Left lung (tissue), 4 donors: ENCODE measurements at regions not wholly inside any gene's neighbourhood (a gene's known extent, or its start where the extent isn't known, plus 50 kb on each side); places are given as distances from the start of the nearest gene placed in this dataset.
"Not testable (repeated sequence)": the region's sequence is repeated elsewhere in the genome, so short reads cannot be mapped to it uniquely, and the experiment has no call there.

ENCODE experiments used
- ATAC-seq: fragments of 200-7000 bp; cut with Tn5 transposase; one replicate; pipeline ENCODE4 v1.9.1; 2020; ENCODE audit warnings: moderate library complexity
- DNase-seq, 4 donors: peaks; one replicate each; pipeline ENCODE4 v3.0.0-alpha.2; 2013 to 2020
- H3K27ac ChIP-seq, 2 donors: fragments of 200-600 bp; sonication (generic) in 1 of 2; one replicate each; pipeline versions ENCODE4 v1.5.0 to v1.8.0; 2020 to 2021
- H3K27me3 ChIP-seq, 2 donors: fragments of 200-600 bp; sonication (generic) in 1 of 2; one replicate each; pipeline versions ENCODE4 v1.5.0 to v1.8.0; 2020 to 2021
- H3K36me3 ChIP-seq, 2 donors: fragments of 200-600 bp; sonication (generic) in 1 of 2; one replicate each; pipeline versions ENCODE4 v1.5.0 to v1.8.0; 2020 to 2021
- H3K4me1 ChIP-seq, 2 donors: fragments of 200-600 bp; one replicate each; pipeline ENCODE4 v1.8.0; 2021
- H3K4me3 ChIP-seq, 2 donors: fragments of 200-600 bp; sonication (generic) in 1 of 2; one replicate each; pipeline versions ENCODE4 v1.5.0 to v1.8.0; 2020 to 2021; ENCODE audit warnings: mild to moderate bottlenecking in 1 of 2
- H3K9me3 ChIP-seq, 2 donors: fragments of 200-600 bp; sonication (generic) in 1 of 2; one replicate each; pipeline versions ENCODE4 v1.5.0 to v1.8.0; 2020 to 2021
- intact Hi-C, 2 donors: fragments of 100-400 bp; cut with DNase I; formaldehyde crosslinking; loops; one replicate each; pipeline versions ENCODE4 v1.11.2 to v1.14.2; 2022
- TF ChIP-seq, protein P1 (sequence below), 2 donors: fragments of 200-600 bp; sonication (generic) in 1 of 2; IDR thresholded peaks; one replicate each; pipeline versions ENCODE4 v1.5.0 to v1.8.0; 2021; ENCODE audit warnings: antibody characterized with exemption in 2 of 2
- donor health status: DM: no; HTN: yes; CAD: no.
- donor health status: DM: no; HTN: no; CAD: no.

- H3K27ac ChIP-seq: no peak overlapping the region
- ATAC-seq (no peak), DNase-seq (no peak)
- TF ChIP-seq, protein P1, sequence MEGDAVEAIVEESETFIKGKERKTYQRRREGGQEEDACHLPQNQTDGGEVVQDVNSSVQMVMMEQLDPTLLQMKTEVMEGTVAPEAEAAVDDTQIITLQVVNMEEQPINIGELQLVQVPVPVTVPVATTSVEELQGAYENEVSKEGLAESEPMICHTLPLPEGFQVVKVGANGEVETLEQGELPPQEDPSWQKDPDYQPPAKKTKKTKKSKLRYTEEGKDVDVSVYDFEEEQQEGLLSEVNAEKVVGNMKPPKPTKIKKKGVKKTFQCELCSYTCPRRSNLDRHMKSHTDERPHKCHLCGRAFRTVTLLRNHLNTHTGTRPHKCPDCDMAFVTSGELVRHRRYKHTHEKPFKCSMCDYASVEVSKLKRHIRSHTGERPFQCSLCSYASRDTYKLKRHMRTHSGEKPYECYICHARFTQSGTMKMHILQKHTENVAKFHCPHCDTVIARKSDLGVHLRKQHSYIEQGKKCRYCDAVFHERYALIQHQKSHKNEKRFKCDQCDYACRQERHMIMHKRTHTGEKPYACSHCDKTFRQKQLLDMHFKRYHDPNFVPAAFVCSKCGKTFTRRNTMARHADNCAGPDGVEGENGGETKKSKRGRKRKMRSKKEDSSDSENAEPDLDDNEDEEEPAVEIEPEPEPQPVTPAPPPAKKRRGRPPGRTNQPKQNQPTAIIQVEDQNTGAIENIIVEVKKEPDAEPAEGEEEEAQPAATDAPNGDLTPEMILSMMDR (IDR thresholded peaks at IDR 0.05): no peak
- H3K36me3 ChIP-seq: no peaks in the 10 kb centered on the region
- intact Hi-C loops: no loop called here
- no peaks in the 10 kb centered on the region for H3K27me3 ChIP-seq
- peaks cover 0 to 8% of the 10 kb centered on the region in 2 donors for H3K9me3 ChIP-seq
- H3K4me1 ChIP-seq: peaks cover 8 to 47% of the 10 kb centered on the region in 2 donors
- no peak overlapping the region for H3K4me3 ChIP-seq
Observed at GRCh38 chr3:72080800-72081199, 295.9 kb upstream of the PROK2 start.

DNA sequence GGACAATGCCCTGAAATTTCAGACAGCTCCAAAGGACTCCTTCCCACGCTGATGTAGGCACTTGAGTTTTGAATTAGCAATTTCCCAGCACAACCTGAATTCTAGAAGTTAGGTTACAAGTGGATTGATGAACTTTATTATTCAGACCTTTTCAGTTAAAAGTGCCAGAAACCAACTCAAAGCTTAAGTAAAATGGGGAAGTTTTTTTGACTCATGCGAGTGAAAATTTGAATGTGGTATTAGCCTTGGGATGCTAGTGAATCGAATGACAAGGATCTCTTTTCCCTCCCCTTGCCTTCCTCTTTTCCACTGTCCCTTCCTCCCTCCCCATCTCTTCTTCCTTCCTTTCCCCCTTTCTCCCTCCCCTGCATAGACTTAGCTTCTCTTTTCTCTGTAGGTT, 295.1 kb upstream of the PROK2 start:
- no peak for ATAC-seq
- Histone ChIP-seq H3K36me3 (no peaks in the 10 kb centered on the region), H3K4me3 (no peak overlapping the region), H3K27me3 (no peaks in the 10 kb centered on the region), H3K4me1 (peaks cover 8 to 47% of the 10 kb centered on the region in 2 donors), H3K9me3 (peaks cover 0 to 15% of the 10 kb centered on the region in 2 donors), H3K27ac (peak overlapping the region in 1 of 2 donors; percentile 37)
- intact Hi-C loops: no loop called here
- DNase-seq: no peak
- TF ChIP-seq, protein P1 (IDR thresholded peaks at IDR 0.05): no peak

- Histone ChIP-seq H3K36me3 (no peaks in the 10 kb centered on the region), H3K9me3 (peaks cover 0 to 18% of the 10 kb centered on the region in 2 donors), H3K27me3 (no peaks in the 10 kb centered on the region), H3K4me1 (peaks cover 8 to 47% of the 10 kb centered on the region in 2 donors), H3K4me3 (no peak overlapping the region), H3K27ac (peak overlapping the region in 1 of 2 donors; percentile 37)
- TF ChIP-seq, protein P1 (IDR thresholded peaks at IDR 0.05): no peak
- intact Hi-C loops: no loop called here
- ATAC-seq (no peak), DNase-seq (no peak)
Observed at GRCh38 chr3:72079369-72079872, 294.5 kb upstream of the PROK2 start.

GRCh38 chr3:72078676-72079368, 293.9 kb upstream of the PROK2 start:
- Histone ChIP-seq H3K27ac (no peak overlapping the region), H3K36me3 (no peaks in the 10 kb centered on the region), H3K4me3 (no peak overlapping the region), H3K9me3 (peaks cover 0 to 18% of the 10 kb centered on the region in 2 donors), H3K27me3 (no peaks in the 10 kb centered on the region), H3K4me1 (peaks cover 8 to 47% of the 10 kb centered on the region in 2 donors)
- no peak for ATAC-seq
- intact Hi-C loops: no loop called here
- TF ChIP-seq, protein P1 (IDR thresholded peaks at IDR 0.05): no peak
- no peak for DNase-seq

GRCh38 chr3:72077473-72078259, 292.7 kb upstream of the PROK2 start:
- Histone ChIP-seq H3K36me3 (no peaks in the 10 kb centered on the region), H3K4me3 (no peak overlapping the region), H3K27ac (no peak overlapping the region), H3K27me3 (no peaks in the 10 kb centered on the region), H3K4me1 (peaks cover 8 to 37% of the 10 kb centered on the region in 2 donors), H3K9me3 (peaks cover 0 to 18% of the 10 kb centered on the region in 2 donors)
- no peak for ATAC-seq
- TF ChIP-seq, protein P1 (IDR thresholded peaks at IDR 0.05): no peak
- no peak for DNase-seq
- intact Hi-C loops: no loop called here

GRCh38 chr3:72075848-72076247, 290.9 kb upstream of the PROK2 start:
- not testable (repeated sequence) for ATAC-seq

More at GRCh38 chr3:72075848-72076247, 290.9 kb upstream of the PROK2 start:
- intact Hi-C loops, H3K27me3 ChIP-seq, H3K36me3 ChIP-seq, DNase-seq, H3K27ac ChIP-seq, H3K4me3 ChIP-seq: not testable (repeated sequence)
- Histone ChIP-seq H3K9me3 (peaks cover 0 to 18% of the 10 kb centered on the region in 2 donors), H3K4me1 (peaks cover 0 to 19% of the 10 kb centered on the region in 2 donors)
